ENCODE measurements at regions not wholly inside any gene's neighbourhood (a gene's known extent, or its start where the extent isn't known, plus 50 kb on each side); places are given as distances from the start of the nearest gene placed in this dataset.

DNA sequence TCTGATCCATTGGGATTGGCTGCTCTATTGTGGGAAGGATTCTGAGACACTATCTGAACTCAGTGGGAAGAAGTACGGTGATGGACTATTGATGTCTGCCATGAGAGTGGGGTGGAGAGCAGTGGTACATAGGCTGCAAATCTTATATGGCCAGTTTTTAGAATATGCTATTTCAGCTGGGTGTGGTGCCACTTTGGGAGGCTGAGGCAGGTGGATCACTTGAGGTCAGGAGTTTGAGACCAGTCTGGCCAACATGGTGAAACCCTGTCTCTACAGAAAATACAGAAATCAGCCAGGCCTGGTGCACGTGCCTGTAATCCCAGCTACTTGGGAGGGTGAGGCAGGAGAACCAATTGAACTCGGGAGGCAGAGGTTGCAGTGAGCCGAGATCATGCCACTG lies 505.9 kb downstream of the MED13L start:
- no peak overlapping the region for H2BK5ac ChIP-seq (ENCODE audit: low read depth, low read length)
- no peak overlapping the region for H3K9ac ChIP-seq (replicated peaks in 1 of 4; ENCODE audit: extremely low read depth in 1 of 4, low read depth in 3 of 4, low read length in 3 of 4)
- no peak overlapping the region for H3K23ac ChIP-seq (ENCODE audit: insufficient read length)
- no peaks in the 10 kb centered on the region for H4K20me1 ChIP-seq (replicated peaks in 1 of 2; ENCODE audit: control insufficient read depth in 1 of 2, insufficient read depth in 2 of 2, low read length in 2 of 2)
- no peak overlapping the region for H2AFZ ChIP-seq (ENCODE audit: low read length)
- no peak overlapping the region for H3K18ac ChIP-seq (ENCODE audit: extremely low read depth, low read length)
- H3K4me3 ChIP-seq (ENCODE audit: extremely low read depth in 1 of 4, insufficient read depth in 2 of 4, low read depth in 3 of 4, low read length in 4 of 4), result no peak overlapping the region
- ChIA-PET POLR2A (ENCODE audit: partially characterized antibody) (no interaction called here), CTCF (ENCODE audit: partially characterized antibody) (interaction anchor here (1.1 to 1.6 kb wide), 5 partner anchors 9 to 1134 kb away, joined by 3 to 9 read pairs (median 4); no protein-coding TSS in a partner anchor)
- DNase-seq (ENCODE audit: low read depth in 1 of 2, low spot score in 2 of 2) (no peak), FAIRE-seq (no peak)
- no peak overlapping the region for H3K4me2 ChIP-seq (ENCODE audit: insufficient read depth in 1 of 2, low read depth in 2 of 2, low read length in 2 of 2)
- H2AK5ac ChIP-seq (ENCODE audit: low read depth, low read length), result no peak overlapping the region
- no peaks in the 10 kb centered on the region for H3K79me1 ChIP-seq (ENCODE audit: low read depth, low read length)
- H3K36me3 ChIP-seq (ENCODE audit: control insufficient read depth in 2 of 4, insufficient read depth in 4 of 4, low read length in 3 of 4), result no peaks in the 10 kb centered on the region
- no peak overlapping the region for H4K5ac ChIP-seq (ENCODE audit: insufficient read length, low read depth, low read length)
- TF ChIP-seq BCL11A (IDR thresholded peaks at IDR 0.05; ENCODE audit: low read depth in 2 of 2, low read length in 2 of 2) (no peak), SP1 (IDR thresholded peaks at IDR 0.05; ENCODE audit: low read depth, low read length) (no peak), ASH2L (IDR thresholded peaks at IDR 0.05; ENCODE audit: low read length) (no peak), SIX5 (IDR thresholded peaks at IDR 0.05; ENCODE audit: low read depth, low read length) (no peak), RBBP5 (IDR thresholded peaks at IDR 0.05; ENCODE audit: borderline replicate concordance, low read depth, low read length) (no peak), TEAD4 (IDR thresholded peaks at IDR 0.05; ENCODE audit: low read depth, low read length) (no peak), HDAC6 (IDR thresholded peaks at IDR 0.05; ENCODE audit: low read depth, low read length) (no peak)
- H3K14ac ChIP-seq (ENCODE audit: insufficient read length), result no peak overlapping the region
- H3K4me1 ChIP-seq (replicated peaks in 1 of 4; ENCODE audit: control insufficient read depth in 3 of 4, insufficient read depth in 4 of 4, low read length in 3 of 4), result no peaks in the 10 kb centered on the region
- H2BK12ac ChIP-seq (ENCODE audit: low read depth, low read length), result no peak overlapping the region
- no peaks in the 10 kb centered on the region for H3K27me3 ChIP-seq (replicated peaks in 1 of 4; ENCODE audit: control insufficient read depth in 3 of 4, extremely low read depth in 1 of 4, insufficient read depth in 3 of 4, low read length in 3 of 4)
- no peak overlapping the region for H3K56ac ChIP-seq (replicated peaks; ENCODE audit: insufficient read length, low read depth, low read length)
- no peaks in the 10 kb centered on the region for H3K9me3 ChIP-seq (ENCODE audit: insufficient read depth in 2 of 2, low read depth in 1 of 2, low read length in 1 of 2)
- no peak overlapping the region for H2BK120ac ChIP-seq (replicated peaks; ENCODE audit: low read depth, low read length)
- H3K23me2 ChIP-seq (ENCODE audit: low read depth, low read length), result no peaks in the 10 kb centered on the region
- H4K8ac ChIP-seq (ENCODE audit: extremely low read depth, insufficient read depth, low read length), result no peak overlapping the region
- no peak overlapping the region for H3K4ac ChIP-seq (replicated peaks; ENCODE audit: insufficient read length, low read depth, low read length)
- H4K91ac ChIP-seq (replicated peaks; ENCODE audit: insufficient read length, low read length), result no peak overlapping the region
- 88% methylated on average over 4 of the region's 4 CpGs; no CpG with 5 or more reads in 1 of the 2 experiments for WGBS, 2 experiments (ENCODE audit: extremely low coverage in 1 of 2, insufficient coverage in 1 of 2, insufficient read length in 1 of 2, insufficient replicate concordance in 2 of 2, low coverage in 1 of 2, low lambda C conversion rate in 2 of 2, missing lambda C conversion rate in 1 of 2)
- no peak overlapping the region for H2BK15ac ChIP-seq (ENCODE audit: low read length)
- H3K27ac ChIP-seq (ENCODE audit: low read depth, low read length), result no peak overlapping the region
- no peak overlapping the region for H2BK20ac ChIP-seq (ENCODE audit: low read length)
- no peaks in the 10 kb centered on the region for H3K79me2 ChIP-seq (ENCODE audit: control insufficient read depth in 1 of 2, insufficient read depth in 2 of 2, low read length in 2 of 2)

Data from H1 (cell line).